ENCODE measurements at regions not wholly inside any gene's neighbourhood (a gene's known extent, or its start where the extent isn't known, plus 50 kb on each side); places are given as distances from the start of the nearest gene placed in this dataset.
"Not testable (repeated sequence)": the region's sequence is repeated elsewhere in the genome, so short reads cannot be mapped to it uniquely, and the experiment has no call there.

DNA sequence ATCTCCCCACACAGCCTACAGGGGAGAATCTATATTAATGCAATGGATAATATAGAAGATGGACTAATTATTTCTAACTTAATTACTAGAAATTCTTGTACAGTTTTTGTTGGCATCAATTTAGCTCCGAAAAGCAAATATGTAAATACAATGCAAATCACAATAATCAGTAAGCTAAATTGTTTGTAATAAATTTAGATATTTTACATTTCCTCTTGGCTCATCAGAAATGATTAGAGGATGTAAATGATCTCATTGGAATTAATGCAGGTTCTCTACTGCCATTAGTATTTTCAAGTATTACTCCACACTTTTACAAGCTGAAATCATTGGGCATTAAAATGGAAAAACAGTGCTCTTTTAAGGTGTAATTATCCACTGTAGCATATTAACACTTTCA, 741.8 kb upstream of the MIR17HG start:
- Histone ChIP-seq H3K4me1 (no peaks in the 10 kb centered on the region), H3K36me3 (no peaks in the 10 kb centered on the region), H3K4me3 (replicated peaks in 1 of 3) (no peak overlapping the region), H3K9me3 (no peaks in the 10 kb centered on the region), H3K27ac (no peak overlapping the region), H3K27me3 (no peaks in the 10 kb centered on the region)
- no peak for DNase-seq
- intact Hi-C loops (cut with DNase I), result no loop called here
- 92 to 97% methylated on average over 1 of the region's 1 CpG for WGBS, 2 donors
- no peak for TF ChIP-seq POLR2A (IDR thresholded peaks at IDR 0.05)
- TF ChIP-seq, protein P1, sequence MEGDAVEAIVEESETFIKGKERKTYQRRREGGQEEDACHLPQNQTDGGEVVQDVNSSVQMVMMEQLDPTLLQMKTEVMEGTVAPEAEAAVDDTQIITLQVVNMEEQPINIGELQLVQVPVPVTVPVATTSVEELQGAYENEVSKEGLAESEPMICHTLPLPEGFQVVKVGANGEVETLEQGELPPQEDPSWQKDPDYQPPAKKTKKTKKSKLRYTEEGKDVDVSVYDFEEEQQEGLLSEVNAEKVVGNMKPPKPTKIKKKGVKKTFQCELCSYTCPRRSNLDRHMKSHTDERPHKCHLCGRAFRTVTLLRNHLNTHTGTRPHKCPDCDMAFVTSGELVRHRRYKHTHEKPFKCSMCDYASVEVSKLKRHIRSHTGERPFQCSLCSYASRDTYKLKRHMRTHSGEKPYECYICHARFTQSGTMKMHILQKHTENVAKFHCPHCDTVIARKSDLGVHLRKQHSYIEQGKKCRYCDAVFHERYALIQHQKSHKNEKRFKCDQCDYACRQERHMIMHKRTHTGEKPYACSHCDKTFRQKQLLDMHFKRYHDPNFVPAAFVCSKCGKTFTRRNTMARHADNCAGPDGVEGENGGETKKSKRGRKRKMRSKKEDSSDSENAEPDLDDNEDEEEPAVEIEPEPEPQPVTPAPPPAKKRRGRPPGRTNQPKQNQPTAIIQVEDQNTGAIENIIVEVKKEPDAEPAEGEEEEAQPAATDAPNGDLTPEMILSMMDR (IDR thresholded peaks at IDR 0.05), result no peak

DNA sequence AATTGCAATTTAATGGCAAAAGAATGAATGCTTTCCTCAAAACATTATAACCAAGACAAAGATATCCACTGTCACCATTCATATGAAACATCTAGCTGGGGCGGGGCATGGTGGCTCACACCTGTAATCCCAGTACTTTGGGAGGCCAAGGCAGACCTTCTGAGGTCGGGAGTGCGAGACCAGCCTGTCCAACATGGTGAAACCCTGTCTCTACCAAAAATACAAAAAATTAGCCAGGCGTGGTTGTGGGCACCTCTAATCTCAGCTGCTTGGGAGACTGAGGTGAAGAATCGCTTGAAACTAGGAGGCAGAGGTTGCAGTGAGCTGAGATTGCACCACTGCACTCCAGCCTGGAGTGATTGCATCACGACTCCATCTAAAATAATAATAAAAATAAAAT, 740.6 kb upstream of the MIR17HG start:
- WGBS, 2 donors, result 93 to 95% methylated on average over 6 of the region's 6 CpGs
- H3K9me3 ChIP-seq; H3K4me3 ChIP-seq (replicated peaks in 1 of 3); DNase-seq; H3K27me3 ChIP-seq; H3K4me1 ChIP-seq; H3K36me3 ChIP-seq; H3K27ac ChIP-seq; intact Hi-C loops (cut with DNase I): not testable (repeated sequence)

DNA sequence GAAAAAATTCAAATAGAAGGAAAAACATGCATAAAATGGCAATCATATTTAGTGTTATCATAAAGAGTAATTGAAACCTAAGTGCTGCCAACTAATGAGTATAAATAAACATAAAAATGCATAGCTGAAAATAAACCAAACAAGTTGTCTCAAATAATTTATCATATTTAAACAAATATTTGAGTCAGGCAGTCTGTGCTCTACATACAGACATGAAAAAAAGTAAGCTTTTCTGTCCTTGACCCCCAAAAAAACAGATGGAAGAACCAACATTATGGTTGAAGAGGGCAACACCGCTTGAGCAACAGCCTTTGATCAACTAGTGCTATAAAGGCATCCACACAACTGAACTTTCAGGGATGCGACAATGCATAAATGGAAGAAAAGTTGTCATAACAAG, 735.1 kb upstream of the MIR17HG start:
- intact Hi-C loops (cut with DNase I), result no loop called here
- no peak overlapping the region for H3K4me3 ChIP-seq (replicated peaks in 1 of 3)
- 96% methylated on average over 2 of the region's 2 CpGs for WGBS, 2 donors
- H3K4me1 ChIP-seq, result no peaks in the 10 kb centered on the region
- no peak for DNase-seq
- TF ChIP-seq, protein P1 (IDR thresholded peaks at IDR 0.05), result no peak
- TF ChIP-seq POLR2A (IDR thresholded peaks at IDR 0.05), result no peak
- H3K27ac ChIP-seq, result no peak overlapping the region
- H3K36me3 ChIP-seq, result no peaks in the 10 kb centered on the region
- H3K9me3 ChIP-seq, result no peaks in the 10 kb centered on the region
- no peaks in the 10 kb centered on the region for H3K27me3 ChIP-seq

DNA sequence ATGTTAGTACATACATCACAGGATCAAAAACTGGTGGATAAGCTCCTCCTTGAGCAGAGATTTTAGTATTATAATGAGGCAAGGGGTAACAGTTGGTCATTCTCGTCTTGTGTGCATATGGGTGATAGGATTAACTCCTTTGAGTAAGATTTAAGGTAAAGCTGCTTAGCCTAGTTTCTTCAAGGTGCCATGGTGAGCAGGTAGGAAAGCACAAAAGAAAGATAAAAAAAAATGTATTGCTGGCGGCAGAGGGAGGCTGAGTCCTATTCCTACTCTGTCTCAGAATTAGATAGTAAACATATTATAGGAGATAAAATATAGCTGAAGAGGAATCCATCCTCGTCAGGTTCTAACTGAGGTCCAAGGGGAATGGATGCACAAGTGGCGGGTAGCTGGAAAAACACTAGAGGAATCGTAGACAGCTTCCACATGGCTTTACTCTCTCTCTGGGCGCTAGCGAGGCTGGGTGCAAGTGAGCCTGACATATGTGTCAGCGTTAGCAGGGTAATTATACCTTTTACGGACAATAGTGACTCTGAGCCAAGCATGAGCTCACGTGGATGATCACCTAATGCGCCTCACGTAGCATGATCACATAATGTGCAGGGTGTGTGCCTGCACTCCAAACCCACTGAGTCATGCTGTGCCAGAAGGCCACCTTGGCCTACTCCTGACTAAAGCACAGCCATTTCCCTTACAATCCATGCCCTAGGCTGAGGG, 734.3 kb upstream of the MIR17HG start:
- DNase-seq, result no peak
- WGBS, 2 donors, result 93 to 95% methylated on average over 12 of the region's 12 CpGs
- H3K9me3 ChIP-seq, result no peaks in the 10 kb centered on the region
- TF ChIP-seq POLR2A (IDR thresholded peaks at IDR 0.05), result no peak
- TF ChIP-seq, protein P1 (IDR thresholded peaks at IDR 0.05), result no peak
- no peak overlapping the region for H3K4me3 ChIP-seq (replicated peaks in 1 of 3)
- no peaks in the 10 kb centered on the region for H3K27me3 ChIP-seq
- H3K27ac ChIP-seq, result no peak overlapping the region
- intact Hi-C loops (cut with DNase I), result no loop called here
- H3K4me1 ChIP-seq, result no peaks in the 10 kb centered on the region
- H3K36me3 ChIP-seq, result no peaks in the 10 kb centered on the region

DNA sequence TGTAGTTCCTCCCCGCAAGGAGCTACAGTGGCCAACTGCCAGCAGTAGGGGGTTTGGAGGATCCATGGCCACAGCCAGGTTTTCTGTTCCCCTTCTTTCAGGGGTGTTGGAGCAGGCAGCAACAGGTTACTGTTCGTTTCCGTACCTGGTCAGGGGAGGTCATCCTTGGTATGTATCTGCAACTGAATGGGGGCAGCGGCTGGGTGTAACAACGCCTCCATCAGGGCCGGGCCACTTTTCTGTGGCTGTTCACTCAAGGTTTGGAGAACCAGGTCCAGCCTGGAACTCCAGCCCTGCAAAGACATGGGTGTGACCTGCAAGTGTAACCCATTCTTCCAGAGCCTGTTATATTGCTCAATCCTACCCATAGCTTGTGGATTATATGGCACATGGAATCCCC, 732.3 kb upstream of the MIR17HG start:
- TF ChIP-seq, protein P1 (IDR thresholded peaks at IDR 0.05), result no peak
- TF ChIP-seq POLR2A (IDR thresholded peaks at IDR 0.05), result no peak
- no peak overlapping the region for H3K4me3 ChIP-seq (replicated peaks in 1 of 3)
- H3K9me3 ChIP-seq, result no peaks in the 10 kb centered on the region
- intact Hi-C loops (cut with DNase I), result no loop called here
- H3K4me1 ChIP-seq, result no peaks in the 10 kb centered on the region
- 94% methylated on average over 3 to 6 of the region's 6 CpGs for WGBS, 2 donors
- DNase-seq, result no peak
- H3K27me3 ChIP-seq, result no peaks in the 10 kb centered on the region
- no peaks in the 10 kb centered on the region for H3K36me3 ChIP-seq
- no peak overlapping the region for H3K27ac ChIP-seq

All from thyroid gland (tissue), 4 donors.